H1 (cell line): ENCODE measurements at regions not wholly inside any gene's neighbourhood (a gene's known extent, or its start where the extent isn't known, plus 50 kb on each side); places are given as distances from the start of the nearest gene placed in this dataset.
A peak's percentile ranks its signal among the peaks of the same experiment; 100 is the strongest.

Experiments used
- CTCF ChIA-PET: fragments of 300-600 bp; sonication (Branson Sonifier 250); formaldehyde crosslinking; loops from one replicate; lab custom pipeline; 2021; ENCODE audit not compliant: partially characterized antibody; lab: Charles Lee
- POLR2A ChIA-PET: fragments of 300-600 bp; sonication (Branson Sonifier 250); formaldehyde crosslinking; loops from one replicate; lab custom pipeline; 2021; ENCODE audit warnings: inconsistent platforms; ENCODE audit not compliant: partially characterized antibody; lab: Charles Lee
- DNase-seq, 2 experiments: peaks; one replicate each; pipeline versions ENCODE4 v3.0.0 to v3.0.0-alpha.2; 2010 to 2022; ENCODE audit warnings: low spot score in 2 of 2, low read depth in 1 of 2, mixed read lengths in 1 of 2
- FAIRE-seq: peaks from 2 replicates; lab custom pipeline; 2011; peaks lifted over from hg19 to GRCh38; lab: Jason Lieb, UNC
- H2AFZ ChIP-seq: 2 replicates; pipeline ENCODE4 v1.8.1; 2012; ENCODE audit warnings: low read length, inconsistent platforms
- H2AK5ac ChIP-seq: 2 replicates; pipeline ENCODE4 v1.6.1; 2013; ENCODE audit warnings: low read depth, low read length
- H2BK120ac ChIP-seq: replicated peaks from 2 replicates; pipeline ENCODE3; 2013; ENCODE audit warnings: low read depth, low read length, inconsistent platforms
- H2BK12ac ChIP-seq: 2 replicates; pipeline ENCODE4 v1.6.1; 2013; ENCODE audit warnings: low read depth, low read length
- H2BK15ac ChIP-seq: 2 replicates; pipeline ENCODE4 v1.6.1; 2013; ENCODE audit warnings: low read length
- H2BK20ac ChIP-seq: 2 replicates; pipeline ENCODE4 v1.6.1; 2013; ENCODE audit warnings: low read length
- H2BK5ac ChIP-seq: 2 replicates; pipeline ENCODE4 v1.6.1; 2013; ENCODE audit warnings: low read depth, low read length
- H3K14ac ChIP-seq: 2 replicates; pipeline ENCODE4 v1.6.1; 2013; ENCODE audit warnings: inconsistent platforms; ENCODE audit not compliant: insufficient read length
- H3K18ac ChIP-seq: 2 replicates; pipeline ENCODE4 v1.6.1; 2013; ENCODE audit warnings: low read length; ENCODE audit errors: extremely low read depth
- H3K23ac ChIP-seq: 2 replicates; pipeline ENCODE4 v1.6.1; 2013; ENCODE audit warnings: inconsistent platforms; ENCODE audit not compliant: insufficient read length
- H3K23me2 ChIP-seq: 2 replicates; pipeline ENCODE4 v1.6.1; 2013; ENCODE audit warnings: low read depth, low read length
- H3K27ac ChIP-seq: 2 replicates; pipeline ENCODE4 v1.6.1; 2011; ENCODE audit warnings: low read depth, low read length, inconsistent platforms
- H3K27me3 ChIP-seq, 4 experiments: replicated peaks in 1 of 4; 1 replicate in 1 of 4; 2 replicates in 3 of 4; pipeline versions ENCODE4 v1.6.1 to v1.8.1; 2011 to 2013; ENCODE audit warnings: low read length in 3 of 4, mild to moderate bottlenecking in 3 of 4, inconsistent platforms in 2 of 4, mixed read lengths in 2 of 4, moderate library complexity in 1 of 4; ENCODE audit not compliant: control insufficient read depth in 3 of 4, insufficient read depth in 3 of 4; ENCODE audit errors: extremely low read depth in 1 of 4
- H3K36me3 ChIP-seq, 4 experiments: 2 replicates each; pipeline versions ENCODE4 v1.6.1 to v1.8.1; 2011 to 2013; ENCODE audit warnings: mild to moderate bottlenecking in 4 of 4, low read length in 3 of 4, moderate library complexity in 2 of 4, control low read depth in 1 of 4, inconsistent platforms in 1 of 4; ENCODE audit not compliant: insufficient read depth in 4 of 4, control insufficient read depth in 2 of 4
- H3K4ac ChIP-seq: replicated peaks from 2 replicates; pipeline ENCODE3; 2013; ENCODE audit warnings: low read length, low read depth, mixed read lengths, inconsistent platforms; ENCODE audit not compliant: insufficient read length
- H3K4me1 ChIP-seq, 4 experiments: replicated peaks in 1 of 4; 1 replicate in 1 of 4; 2 replicates in 3 of 4; pipeline versions ENCODE4 v1.6.1 to v1.8.1; 2011 to 2013; ENCODE audit warnings: low read length in 3 of 4, inconsistent platforms in 2 of 4, mixed read lengths in 1 of 4; ENCODE audit not compliant: insufficient read depth in 4 of 4, control insufficient read depth in 3 of 4
- H3K4me2 ChIP-seq, 2 experiments: 2 replicates each; pipeline versions ENCODE4 v1.6.1 to v1.8.1; 2011 to 2013; ENCODE audit warnings: low read depth in 2 of 2, low read length in 2 of 2, control low read depth in 1 of 2, inconsistent platforms in 1 of 2, mild to moderate bottlenecking in 1 of 2; ENCODE audit not compliant: insufficient read depth in 1 of 2
- H3K4me3 ChIP-seq, 4 experiments: fragments of 200-600, 300-600 bp in 1 of 4; sonication (generic), shearing (Covaris generic), sonication (Bioruptor Twin) in 1 of 4; 2 replicates each; pipeline versions ENCODE4 v1.5.1 to v1.8.1; 2011 to 2016; ENCODE audit warnings: low read length in 4 of 4, low read depth in 3 of 4, control low read depth in 2 of 4, inconsistent platforms in 2 of 4, mild to moderate bottlenecking in 2 of 4, mixed read lengths in 1 of 4, moderate library complexity in 1 of 4; ENCODE audit not compliant: insufficient read depth in 2 of 4; ENCODE audit errors: extremely low read depth in 1 of 4
- H3K56ac ChIP-seq: replicated peaks from 2 replicates; pipeline ENCODE3; 2013; ENCODE audit warnings: low read depth, mild to moderate bottlenecking, mixed read lengths, low read length, inconsistent platforms; ENCODE audit not compliant: insufficient read length
- H3K79me1 ChIP-seq: 2 replicates; pipeline ENCODE4 v1.6.1; 2013; ENCODE audit warnings: low read depth, low read length, control low read depth
- H3K79me2 ChIP-seq, 2 experiments: 2 replicates each; pipeline versions ENCODE4 v1.6.1 to v1.8.1; 2012 to 2013; ENCODE audit warnings: low read length in 2 of 2, mild to moderate bottlenecking in 2 of 2, inconsistent platforms in 1 of 2; ENCODE audit not compliant: insufficient read depth in 2 of 2, control insufficient read depth in 1 of 2
- H3K9ac ChIP-seq, 4 experiments: replicated peaks in 1 of 4; 1 replicate in 1 of 4; 2 replicates in 3 of 4; pipeline versions ENCODE4 v1.6.1 to v1.8.1; 2011 to 2013; ENCODE audit warnings: low read depth in 3 of 4, low read length in 3 of 4, control low read depth in 2 of 4, mild to moderate bottlenecking in 2 of 4, moderate library complexity in 2 of 4, inconsistent platforms in 1 of 4; ENCODE audit errors: extremely low read depth in 1 of 4
- H3K9me3 ChIP-seq, 2 experiments: 2 replicates each; pipeline versions ENCODE4 v1.6.1 to v1.8.1; 2012 to 2013; ENCODE audit warnings: mild to moderate bottlenecking in 2 of 2, moderate library complexity in 2 of 2, control low read depth in 1 of 2, inconsistent platforms in 1 of 2, low read depth in 1 of 2, low read length in 1 of 2, mixed read lengths in 1 of 2; ENCODE audit not compliant: insufficient read depth in 2 of 2
- H4K20me1 ChIP-seq, 2 experiments: replicated peaks in 1 of 2; 2 replicates each; pipeline versions ENCODE3 to v1.8.1; 2011 to 2013; ENCODE audit warnings: inconsistent platforms in 2 of 2, low read length in 2 of 2, mild to moderate bottlenecking in 1 of 2; ENCODE audit not compliant: insufficient read depth in 2 of 2, control insufficient read depth in 1 of 2
- H4K5ac ChIP-seq: 2 replicates; pipeline ENCODE4 v1.6.1; 2013; ENCODE audit warnings: low read length, low read depth, mixed read lengths, inconsistent platforms; ENCODE audit not compliant: insufficient read length
- H4K8ac ChIP-seq: 2 replicates; pipeline ENCODE4 v1.8.0; 2013; ENCODE audit warnings: mild to moderate bottlenecking, moderate library complexity, low read length, inconsistent platforms; ENCODE audit not compliant: insufficient read depth; ENCODE audit errors: extremely low read depth
- H4K91ac ChIP-seq: replicated peaks from 2 replicates; pipeline ENCODE3; 2013; ENCODE audit warnings: low read length, mixed read lengths, inconsistent platforms; ENCODE audit not compliant: insufficient read length
- ASH2L ChIP-seq: fragments of 200-600, 300-600 bp; sonication (generic); IDR thresholded peaks from one replicate; pipeline ENCODE4 v1.7.1; 2017; ENCODE audit warnings: low read length
- CBX8 ChIP-seq: fragments of 300-800, 300-1000 bp; sonication (generic); IDR thresholded peaks from 2 replicates; pipeline ENCODE4 v1.7.1; 2016; ENCODE audit warnings: low read depth, low read length, borderline replicate concordance
- WGBS, 2 experiments: shearing (Covaris generic) in 1 of 2; methylation state at CpG; one replicate each; pipeline versions ENCODE4 v1.1.6 to v1.1.7; 2013 to 2015; ENCODE audit warnings: low lambda C conversion rate in 2 of 2, mixed read lengths in 2 of 2, inconsistent platforms in 1 of 2, low coverage in 1 of 2, missing lambda C conversion rate in 1 of 2; ENCODE audit not compliant: insufficient replicate concordance in 2 of 2, insufficient coverage in 1 of 2, insufficient read length in 1 of 2; ENCODE audit errors: extremely low coverage in 1 of 2, missing lambda C conversion rate in 1 of 2; 5-methylcytosine and 5-hydroxymethylcytosine counted together
- TF ChIP-seq, protein P1 (sequence below), 3 experiments: IDR thresholded peaks; 1 replicate in 2 of 3; 2 replicates in 1 of 3; pipeline versions ENCODE4 v1.5.1 to v1.6.1; 2011; ENCODE audit warnings: low read length in 3 of 3, mild to moderate bottlenecking in 3 of 3, inconsistent platforms in 2 of 3, low read depth in 1 of 3, moderate library complexity in 1 of 3; ENCODE audit not compliant: insufficient read depth in 1 of 3; ENCODE audit errors: control extremely low read depth in 1 of 3

DNA sequence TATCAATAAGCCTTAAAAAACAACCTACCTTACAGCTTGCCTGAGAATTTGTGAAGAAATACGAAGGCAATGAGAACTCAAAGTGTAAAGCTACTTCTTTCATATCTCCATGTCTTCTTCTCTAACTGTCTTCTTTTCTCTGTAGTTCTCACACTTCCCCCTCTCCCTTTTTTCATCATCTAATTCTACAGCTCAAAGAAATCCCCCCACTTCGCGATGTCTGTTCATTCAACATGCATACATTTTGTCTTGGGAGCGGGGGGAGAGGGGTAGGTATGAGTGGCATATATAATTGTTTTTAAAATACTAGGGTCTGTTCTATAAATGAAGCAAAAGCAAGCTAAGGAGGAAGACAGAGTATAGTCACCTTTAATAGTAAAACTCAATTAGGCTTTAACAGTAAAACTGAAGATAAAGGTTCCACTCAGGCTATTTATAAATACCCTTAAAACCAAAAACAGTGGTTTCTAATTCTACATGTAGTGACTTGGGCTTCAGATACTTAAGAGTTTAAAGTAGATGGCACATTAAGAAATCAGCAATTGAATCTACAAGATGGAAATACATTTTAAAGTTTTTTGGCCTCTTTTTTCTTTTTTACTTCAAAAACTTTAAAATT lies 106.9 kb downstream of the KLF12 start:
- no peak overlapping the region for H2BK20ac ChIP-seq
- no peak overlapping the region for H3K14ac ChIP-seq
- H2BK120ac ChIP-seq: peak overlapping the region; percentile 75
- no peaks in the 10 kb centered on the region for H3K27me3 ChIP-seq
- no peaks in the 10 kb centered on the region; the same call in 1 of the 2 replicates for H3K23me2 ChIP-seq
- H4K91ac ChIP-seq: no peak overlapping the region
- H3K79me1 ChIP-seq: no peaks in the 10 kb centered on the region
- 12% methylated on average over 4 of the region's 4 CpGs; no CpG with 5 or more reads in 1 of the 2 experiments for WGBS, 2 experiments
- FAIRE-seq: no peak
- H3K4me2 ChIP-seq: peak overlapping the region; percentile 50 to 64; a peak in 3 of 4 replicates
- peaks cover 0 to 14% (median 3%) of the 10 kb centered on the region in 4 experiments; a peak in 4 of 7 replicates for H3K4me1 ChIP-seq
- TF ChIP-seq, protein P1, sequence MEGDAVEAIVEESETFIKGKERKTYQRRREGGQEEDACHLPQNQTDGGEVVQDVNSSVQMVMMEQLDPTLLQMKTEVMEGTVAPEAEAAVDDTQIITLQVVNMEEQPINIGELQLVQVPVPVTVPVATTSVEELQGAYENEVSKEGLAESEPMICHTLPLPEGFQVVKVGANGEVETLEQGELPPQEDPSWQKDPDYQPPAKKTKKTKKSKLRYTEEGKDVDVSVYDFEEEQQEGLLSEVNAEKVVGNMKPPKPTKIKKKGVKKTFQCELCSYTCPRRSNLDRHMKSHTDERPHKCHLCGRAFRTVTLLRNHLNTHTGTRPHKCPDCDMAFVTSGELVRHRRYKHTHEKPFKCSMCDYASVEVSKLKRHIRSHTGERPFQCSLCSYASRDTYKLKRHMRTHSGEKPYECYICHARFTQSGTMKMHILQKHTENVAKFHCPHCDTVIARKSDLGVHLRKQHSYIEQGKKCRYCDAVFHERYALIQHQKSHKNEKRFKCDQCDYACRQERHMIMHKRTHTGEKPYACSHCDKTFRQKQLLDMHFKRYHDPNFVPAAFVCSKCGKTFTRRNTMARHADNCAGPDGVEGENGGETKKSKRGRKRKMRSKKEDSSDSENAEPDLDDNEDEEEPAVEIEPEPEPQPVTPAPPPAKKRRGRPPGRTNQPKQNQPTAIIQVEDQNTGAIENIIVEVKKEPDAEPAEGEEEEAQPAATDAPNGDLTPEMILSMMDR (IDR thresholded peaks at IDR 0.05; ENCODE audit: control extremely low read depth in 1 of 3, insufficient read depth in 1 of 3, low read depth in 1 of 3, low read length in 3 of 3): no peak
- TF ChIP-seq CBX8 (no peak), ASH2L (no peak)
- no peak overlapping the region for H4K5ac ChIP-seq
- no peak overlapping the region for H3K27ac ChIP-seq
- no peaks in the 10 kb centered on the region for H3K9me3 ChIP-seq
- no peak overlapping the region for H2BK15ac ChIP-seq
- H4K20me1 ChIP-seq: no peaks in the 10 kb centered on the region
- no peaks in the 10 kb centered on the region for H3K79me2 ChIP-seq
- H4K8ac ChIP-seq: no peak overlapping the region
- H3K56ac ChIP-seq: no peak overlapping the region
- DNase-seq: no peak
- no peak overlapping the region for H3K9ac ChIP-seq
- peak overlapping the region; percentile 39; the same call in 1 of the 2 replicates for H2BK5ac ChIP-seq
- no peak overlapping the region for H2AFZ ChIP-seq
- no peak overlapping the region for H2AK5ac ChIP-seq
- ChIA-PET CTCF (interaction anchor here (0.6 to 1.8 kb wide), 3 partner anchors 14 to 133 kb away, joined by 3 to 7 read pairs (median 3); no protein-coding TSS in a partner anchor), POLR2A (interaction anchor here (1.2 kb wide), 1 partner anchor 9 kb away, joined by 5 read pairs; no protein-coding TSS in a partner anchor)
- no peak overlapping the region for H2BK12ac ChIP-seq
- H3K36me3 ChIP-seq: no peaks in the 10 kb centered on the region
- no peak overlapping the region for H3K23ac ChIP-seq
- H3K4ac ChIP-seq: no peak overlapping the region
- no peak overlapping the region for H3K18ac ChIP-seq
- peak overlapping the region in 1 of 4 experiments; percentile 43; a peak in 3 of 8 replicates for H3K4me3 ChIP-seq
